ENCODE measurements at regions not wholly inside any gene's neighbourhood (a gene's known extent, or its start where the extent isn't known, plus 50 kb on each side); places are given as distances from the start of the nearest gene placed in this dataset.

- TF ChIP-seq EZH2phosphoT487 (IDR thresholded peaks at IDR 0.05; ENCODE audit: borderline replicate concordance, low read length) (no peak), CTCF (conservative IDR thresholded peaks at IDR 0.05; ENCODE audit: low read depth, low read length) (no peak), EZH2 (IDR thresholded peaks at IDR 0.05; ENCODE audit: low read length, unreplicated experiment) (no peak)
Observed at GRCh38 chr14:40221428-40221827, 789.2 kb upstream of the FBXO33 start.
